ENCODE measurements at regions not wholly inside any gene's neighbourhood (a gene's known extent, or its start where the extent isn't known, plus 50 kb on each side); places are given as distances from the start of the nearest gene placed in this dataset.

DNA sequence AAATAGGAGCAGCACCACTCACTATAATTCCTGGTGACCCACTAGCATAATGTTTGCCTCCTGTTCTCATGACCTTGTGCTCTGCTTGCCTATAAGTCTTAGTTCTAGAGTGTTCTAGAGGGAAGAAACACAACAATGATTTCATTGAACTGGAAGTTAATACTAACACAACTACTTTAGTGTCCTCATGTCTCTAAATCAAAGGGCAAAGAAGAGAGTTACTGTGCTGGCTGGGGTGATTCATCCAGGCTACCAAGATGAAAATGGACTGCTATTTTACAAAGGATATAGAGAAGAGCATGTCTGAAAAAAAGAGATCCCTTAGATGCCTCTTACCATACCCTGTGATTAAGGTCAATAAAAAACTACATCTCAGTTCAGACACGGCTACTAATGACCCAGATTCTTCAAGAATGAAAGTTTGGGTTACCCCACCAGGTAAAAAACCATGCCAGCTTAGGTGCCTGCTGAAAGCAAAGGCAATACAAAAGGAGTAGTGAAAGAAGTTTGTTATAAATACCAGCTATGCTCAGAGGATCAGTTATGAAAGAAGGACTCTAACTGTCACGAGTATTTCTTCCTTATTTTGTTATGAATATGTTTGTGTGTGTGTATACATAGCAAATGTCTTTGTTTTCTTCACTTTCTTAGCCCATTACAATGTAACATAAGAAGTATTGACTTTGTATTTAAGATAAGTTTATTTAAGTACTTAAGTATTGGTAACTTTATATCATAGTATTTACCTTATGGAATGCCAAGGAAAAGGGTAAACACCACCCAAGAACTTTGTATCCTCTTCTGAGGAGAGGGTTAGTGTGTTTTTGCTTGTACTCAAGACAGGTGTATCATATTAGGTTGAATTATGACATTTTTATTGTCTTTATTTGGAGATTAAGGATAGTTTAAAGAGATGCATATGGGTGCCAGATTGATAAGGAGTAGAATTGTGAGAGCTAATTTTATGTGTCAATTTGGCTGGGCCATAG lies 314.1 kb upstream of the PTGER4 start:
- Histone ChIP-seq H3K9me3 (ENCODE audit: insufficient read depth, low read depth, low read length) (no peaks in the 10 kb centered on the region; the same call in 1 of the 2 replicates), H3K9ac (ENCODE audit: low read depth, low read length) (no peak overlapping the region), H3K27ac (ENCODE audit: low read depth, low read length) (no peak overlapping the region), H3K4me1 (ENCODE audit: insufficient read depth, low read length) (no peaks in the 10 kb centered on the region), H3K4me3 (ENCODE audit: low read length) (no peak overlapping the region), H3K27me3 (ENCODE audit: insufficient read depth, low read length) (no peaks in the 10 kb centered on the region), H3K36me3 (ENCODE audit: insufficient read depth, low read length) (no peaks in the 10 kb centered on the region)
- 80% methylated on average over 2 of the region's 2 CpGs for WGBS

DNA sequence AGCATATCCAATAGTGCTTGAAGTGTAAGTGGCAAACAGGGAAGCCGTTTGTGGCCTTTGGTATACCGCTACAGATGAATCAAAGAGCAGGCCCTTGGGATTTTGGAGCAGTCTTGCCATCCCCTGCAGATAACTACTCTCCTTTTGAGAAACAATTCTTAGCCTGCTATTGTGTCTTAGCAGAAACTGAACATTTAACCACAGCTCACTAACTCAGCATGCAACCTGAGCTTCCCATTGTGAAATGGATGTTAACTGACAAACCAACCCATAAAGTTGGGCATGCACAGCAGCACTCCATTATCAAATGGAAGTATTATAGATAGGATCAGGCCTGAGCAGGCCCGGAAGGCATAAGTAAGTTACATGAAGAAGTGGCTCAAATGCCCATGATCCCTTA lies 315.3 kb upstream of the PTGER4 start:
- over 99% methylated on average over 3 of the region's 3 CpGs for WGBS
- Histone ChIP-seq H3K36me3 (ENCODE audit: insufficient read depth, low read length) (no peaks in the 10 kb centered on the region), H3K4me3 (ENCODE audit: low read length) (no peak overlapping the region), H3K27ac (ENCODE audit: low read depth, low read length) (no peak overlapping the region), H3K4me1 (ENCODE audit: insufficient read depth, low read length) (no peaks in the 10 kb centered on the region), H3K27me3 (ENCODE audit: insufficient read depth, low read length) (no peaks in the 10 kb centered on the region), H3K9ac (ENCODE audit: low read depth, low read length) (no peak overlapping the region), H3K9me3 (ENCODE audit: insufficient read depth, low read depth, low read length) (no peaks in the 10 kb centered on the region; the same call in 1 of the 2 replicates)

DNA sequence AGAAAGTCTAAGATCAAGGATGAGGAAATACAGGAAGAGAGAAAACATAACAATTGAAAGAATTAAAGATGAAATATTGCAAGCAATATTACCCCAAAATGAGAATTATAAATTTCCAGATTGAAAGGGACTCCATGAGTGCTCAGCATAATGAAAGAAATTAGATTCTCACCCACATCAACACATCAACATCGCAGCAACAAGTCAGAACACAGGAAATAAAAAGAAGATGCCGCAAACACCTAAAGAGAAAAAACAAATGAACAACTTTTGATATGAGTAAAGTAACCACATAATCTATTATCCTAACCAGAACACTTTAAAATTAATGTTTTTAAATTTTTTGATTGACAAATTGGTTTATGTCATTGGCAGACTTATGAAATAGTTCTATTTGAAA lies 318.3 kb upstream of the PTGER4 start:
- H3K9me3 ChIP-seq (ENCODE audit: insufficient read depth, low read depth, low read length), result no peaks in the 10 kb centered on the region; the same call in 1 of the 2 replicates
- H3K36me3 ChIP-seq (ENCODE audit: insufficient read depth, low read length), result no peaks in the 10 kb centered on the region
- no peak overlapping the region for H3K27ac ChIP-seq (ENCODE audit: low read depth, low read length)
- no peak overlapping the region for H3K9ac ChIP-seq (ENCODE audit: low read depth, low read length)
- H3K4me1 ChIP-seq (ENCODE audit: insufficient read depth, low read length), result no peaks in the 10 kb centered on the region
- no CpG with 5 or more reads among the region's 2 CpGs for WGBS
- H3K27me3 ChIP-seq (ENCODE audit: insufficient read depth, low read length), result no peaks in the 10 kb centered on the region
- H3K4me3 ChIP-seq (ENCODE audit: low read length), result no peak overlapping the region

DNA sequence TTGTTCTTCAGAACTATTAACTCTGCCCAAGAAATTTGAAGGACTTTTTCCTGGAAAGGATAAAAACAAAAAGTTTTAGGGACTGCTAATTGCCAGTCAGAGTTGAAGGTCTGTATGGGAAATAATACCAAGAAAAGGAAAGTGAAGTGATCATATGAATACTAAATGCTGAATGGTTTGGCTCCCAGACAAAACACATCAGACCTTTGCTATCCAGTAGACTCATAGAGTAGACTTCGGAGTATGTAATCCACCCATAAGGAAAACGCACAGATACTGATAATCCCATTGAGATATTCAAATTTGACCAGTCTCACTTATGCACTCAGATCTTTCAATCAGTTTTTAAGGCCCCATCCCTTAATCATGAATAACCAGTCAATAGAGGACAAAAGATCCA lies 319.0 kb upstream of the PTGER4 start:
- no peaks in the 10 kb centered on the region; the same call in 1 of the 2 replicates for H3K9me3 ChIP-seq (ENCODE audit: insufficient read depth, low read depth, low read length)
- no peak overlapping the region for H3K4me3 ChIP-seq (ENCODE audit: low read length)
- no peak overlapping the region for H3K9ac ChIP-seq (ENCODE audit: low read depth, low read length)
- no peaks in the 10 kb centered on the region for H3K4me1 ChIP-seq (ENCODE audit: insufficient read depth, low read length)
- 61% methylated on average over 2 of the region's 2 CpGs for WGBS
- H3K36me3 ChIP-seq (ENCODE audit: insufficient read depth, low read length), result no peaks in the 10 kb centered on the region
- no peak overlapping the region for H3K27ac ChIP-seq (ENCODE audit: low read depth, low read length)
- H3K27me3 ChIP-seq (ENCODE audit: insufficient read depth, low read length), result no peaks in the 10 kb centered on the region

DNA sequence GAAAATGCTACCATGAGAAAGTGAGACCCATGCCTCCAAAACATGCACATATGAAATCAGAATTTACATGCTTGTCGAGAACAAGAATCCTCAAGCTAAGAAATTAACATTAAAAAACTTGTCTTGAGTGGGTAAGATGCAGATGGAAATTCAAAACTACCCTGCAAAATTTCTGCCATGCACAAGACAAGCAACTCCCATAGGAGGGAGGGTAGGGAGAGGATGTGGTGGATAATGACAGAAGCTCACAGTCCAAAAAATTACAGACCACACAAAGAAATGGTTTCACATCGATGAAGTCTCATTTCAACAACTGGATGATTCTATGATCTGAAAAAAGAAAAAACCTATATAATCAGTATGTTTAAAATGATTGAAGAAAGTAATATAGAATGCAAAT lies 319.9 kb upstream of the PTGER4 start:
- no peak overlapping the region for H3K4me3 ChIP-seq (ENCODE audit: low read length)
- no peaks in the 10 kb centered on the region for H3K4me1 ChIP-seq (ENCODE audit: insufficient read depth, low read length)
- H3K27me3 ChIP-seq (ENCODE audit: insufficient read depth, low read length), result no peaks in the 10 kb centered on the region
- H3K9ac ChIP-seq (ENCODE audit: low read depth, low read length), result no peak overlapping the region
- no CpG with 5 or more reads among the region's 2 CpGs for WGBS
- no peaks in the 10 kb centered on the region for H3K36me3 ChIP-seq (ENCODE audit: insufficient read depth, low read length)
- H3K27ac ChIP-seq (ENCODE audit: low read depth, low read length), result no peak overlapping the region
- no peaks in the 10 kb centered on the region; the same call in 1 of the 2 replicates for H3K9me3 ChIP-seq (ENCODE audit: insufficient read depth, low read depth, low read length)

DNA sequence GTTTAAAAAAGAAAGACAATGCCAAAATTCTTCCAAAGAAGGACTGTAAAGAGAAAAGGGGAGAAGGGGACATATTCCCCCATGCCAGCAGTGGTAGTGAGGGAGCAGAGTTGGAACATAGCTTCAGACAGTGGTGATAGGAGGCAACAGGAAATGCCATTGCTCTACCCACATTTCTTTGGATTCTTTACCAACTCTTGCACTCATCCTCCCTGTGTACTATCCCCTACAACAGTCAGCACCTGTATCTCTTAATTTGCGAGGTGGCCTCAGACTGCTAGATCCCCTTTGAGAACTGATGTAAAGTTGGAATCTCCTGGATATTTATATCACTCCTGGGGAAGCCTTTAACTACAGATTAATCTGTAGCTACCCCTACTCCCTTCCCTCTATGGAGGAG lies 320.6 kb upstream of the PTGER4 start:
- Histone ChIP-seq H3K36me3 (ENCODE audit: insufficient read depth, low read length) (no peaks in the 10 kb centered on the region), H3K4me3 (ENCODE audit: low read length) (no peak overlapping the region), H3K27me3 (ENCODE audit: insufficient read depth, low read length) (no peaks in the 10 kb centered on the region), H3K27ac (ENCODE audit: low read depth, low read length) (no peak overlapping the region), H3K9ac (ENCODE audit: low read depth, low read length) (no peak overlapping the region), H3K9me3 (ENCODE audit: insufficient read depth, low read depth, low read length) (no peaks in the 10 kb centered on the region; the same call in 1 of the 2 replicates), H3K4me1 (ENCODE audit: insufficient read depth, low read length) (no peaks in the 10 kb centered on the region)
- WGBS, result 100% methylated on average over 1 of the region's 1 CpG

DNA sequence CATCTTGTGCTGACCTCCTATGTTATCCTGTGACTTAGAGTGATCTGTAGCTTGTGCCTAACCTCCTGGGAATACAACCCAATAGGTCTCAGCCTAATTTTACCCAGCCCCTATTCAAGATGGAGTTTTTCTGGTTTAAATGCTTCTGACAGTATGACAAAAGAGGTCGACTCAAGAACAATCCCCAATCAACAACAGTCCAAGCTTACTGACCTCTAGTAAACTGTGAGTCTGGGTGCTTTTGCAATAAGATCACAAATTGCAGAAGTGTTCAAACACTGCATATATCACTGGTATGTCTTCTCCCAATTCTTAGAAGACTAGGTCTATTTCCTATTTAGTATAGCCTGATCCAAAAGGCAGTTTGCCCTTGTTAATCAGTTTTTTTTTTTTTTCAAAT lies 323.5 kb upstream of the PTGER4 start:
- H3K36me3 ChIP-seq (ENCODE audit: insufficient read depth, low read length), result no peaks in the 10 kb centered on the region
- no peaks in the 10 kb centered on the region for H3K27me3 ChIP-seq (ENCODE audit: insufficient read depth, low read length)
- H3K4me3 ChIP-seq (ENCODE audit: low read length), result no peak overlapping the region
- 77% methylated on average over 1 of the region's 1 CpG for WGBS
- no peaks in the 10 kb centered on the region for H3K9me3 ChIP-seq (ENCODE audit: insufficient read depth, low read depth, low read length)
- no peaks in the 10 kb centered on the region for H3K4me1 ChIP-seq (ENCODE audit: insufficient read depth, low read length)
- no peak overlapping the region for H3K9ac ChIP-seq (ENCODE audit: low read depth, low read length)
- H3K27ac ChIP-seq (ENCODE audit: low read depth, low read length), result no peak overlapping the region

DNA sequence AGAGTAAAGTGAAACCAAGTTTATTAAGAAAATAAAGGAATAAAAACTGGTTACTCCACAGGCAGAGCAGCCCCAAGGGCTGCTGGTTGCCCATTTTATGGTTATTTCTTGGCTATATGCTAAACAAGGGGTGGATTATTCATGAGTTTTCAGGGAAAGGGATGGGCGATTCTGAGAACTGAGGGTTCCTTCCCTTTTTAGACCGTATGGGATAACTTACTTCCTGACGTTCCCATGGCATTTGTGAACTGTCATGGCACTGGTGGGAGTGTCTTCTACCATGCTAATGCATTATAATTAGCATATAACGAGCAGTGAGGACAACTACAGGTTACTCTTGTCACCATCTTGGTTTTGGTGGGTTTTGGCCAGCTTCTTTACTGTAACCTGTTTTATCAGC lies 323.9 kb upstream of the PTGER4 start:
- Histone ChIP-seq H3K4me1 (ENCODE audit: insufficient read depth, low read length) (no peaks in the 10 kb centered on the region), H3K9ac (ENCODE audit: low read depth, low read length) (no peak overlapping the region), H3K27ac (ENCODE audit: low read depth, low read length) (no peak overlapping the region), H3K27me3 (ENCODE audit: insufficient read depth, low read length) (no peaks in the 10 kb centered on the region), H3K36me3 (ENCODE audit: insufficient read depth, low read length) (no peaks in the 10 kb centered on the region), H3K9me3 (ENCODE audit: insufficient read depth, low read depth, low read length) (no peaks in the 10 kb centered on the region), H3K4me3 (ENCODE audit: low read length) (no peak overlapping the region)
- 90% methylated on average over 4 of the region's 4 CpGs for WGBS

DNA sequence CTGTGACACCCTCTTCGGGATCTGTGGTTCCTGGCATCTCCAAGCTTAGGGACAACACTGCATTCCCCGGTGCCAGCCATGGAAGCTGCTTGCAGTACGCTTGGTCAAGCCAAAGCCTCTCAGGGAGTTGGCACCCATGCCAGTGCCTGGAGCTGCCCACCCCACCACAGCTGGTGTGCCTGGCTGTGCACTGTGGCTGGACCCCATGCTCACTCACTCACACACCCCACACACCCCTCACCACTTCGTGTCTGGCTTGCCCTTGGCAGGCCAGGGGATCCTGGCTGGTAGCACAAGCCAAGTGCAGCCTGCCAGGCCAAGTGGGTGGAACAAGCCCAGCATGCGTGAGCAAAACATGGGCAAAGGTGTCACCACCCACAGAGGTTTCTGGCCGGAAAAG lies 324.5 kb upstream of the PTGER4 start:
- H3K27ac ChIP-seq (ENCODE audit: low read depth, low read length), result no peak overlapping the region
- H3K9ac ChIP-seq (ENCODE audit: low read depth, low read length), result no peak overlapping the region
- no peaks in the 10 kb centered on the region for H3K36me3 ChIP-seq (ENCODE audit: insufficient read depth, low read length)
- H3K9me3 ChIP-seq (ENCODE audit: insufficient read depth, low read depth, low read length), result no peaks in the 10 kb centered on the region
- no peaks in the 10 kb centered on the region for H3K4me1 ChIP-seq (ENCODE audit: insufficient read depth, low read length)
- H3K4me3 ChIP-seq (ENCODE audit: low read length), result no peak overlapping the region
- 86% methylated on average over 6 of the region's 6 CpGs for WGBS
- no peaks in the 10 kb centered on the region for H3K27me3 ChIP-seq (ENCODE audit: insufficient read depth, low read length)

DNA sequence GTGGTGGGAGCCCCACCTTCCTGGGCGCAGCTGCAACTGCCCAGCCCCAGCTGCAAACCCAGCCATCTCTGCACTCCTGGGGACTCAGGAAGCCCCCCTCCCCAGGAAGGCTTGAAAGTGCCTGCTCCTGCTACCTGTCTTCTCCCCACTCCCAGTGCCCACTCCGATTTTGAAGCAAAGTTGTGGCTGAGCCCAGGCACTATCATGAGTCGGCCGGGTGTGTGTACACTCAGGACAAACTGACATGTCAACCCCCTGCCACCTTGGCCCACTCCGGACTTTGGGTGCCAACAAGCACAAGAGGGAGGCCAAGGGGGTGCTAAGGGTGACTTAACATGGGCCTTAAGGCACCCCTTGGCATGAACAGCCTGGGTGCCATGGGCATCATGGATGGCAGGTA lies 325.5 kb upstream of the PTGER4 start:
- H3K4me3 ChIP-seq (ENCODE audit: low read length), result no peak overlapping the region
- WGBS, result 87% methylated on average over 5 of the region's 5 CpGs
- no peak overlapping the region for H3K27ac ChIP-seq (ENCODE audit: low read depth, low read length)

DNA sequence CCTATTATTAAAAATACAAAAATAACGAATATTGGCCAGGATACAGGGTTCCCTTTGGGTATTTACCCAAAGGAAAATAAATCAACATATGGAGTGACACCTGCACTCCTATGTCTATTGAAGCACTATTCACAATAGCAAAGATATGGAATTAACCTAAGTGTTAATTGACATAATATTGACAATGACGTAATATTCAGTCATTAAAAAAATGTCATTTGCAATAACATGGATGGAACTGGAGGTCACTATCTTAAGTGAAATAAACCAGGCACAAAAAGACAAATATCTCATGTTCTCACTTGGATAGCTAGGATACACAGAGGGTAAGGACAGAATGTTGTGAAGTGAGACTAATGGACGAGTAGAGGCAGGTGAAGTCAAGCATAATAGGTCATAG lies 326.3 kb upstream of the PTGER4 start:
- Histone ChIP-seq H3K27ac (ENCODE audit: low read depth, low read length) (no peak overlapping the region), H3K9me3 (ENCODE audit: insufficient read depth, low read depth, low read length) (no peaks in the 10 kb centered on the region), H3K27me3 (ENCODE audit: insufficient read depth, low read length) (no peaks in the 10 kb centered on the region), H3K9ac (ENCODE audit: low read depth, low read length) (no peak overlapping the region), H3K4me1 (ENCODE audit: insufficient read depth, low read length) (no peaks in the 10 kb centered on the region), H3K36me3 (ENCODE audit: insufficient read depth, low read length) (no peaks in the 10 kb centered on the region), H3K4me3 (ENCODE audit: low read length) (no peak overlapping the region)
- WGBS, result 82% methylated on average over 2 of the region's 3 CpGs

More for the DNA sequence above, 325.5 kb upstream of the PTGER4 start:
- Histone ChIP-seq H3K4me1 (ENCODE audit: insufficient read depth, low read length) (no peaks in the 10 kb centered on the region), H3K9ac (ENCODE audit: low read depth, low read length) (no peak overlapping the region), H3K9me3 (ENCODE audit: insufficient read depth, low read depth, low read length) (no peaks in the 10 kb centered on the region), H3K36me3 (ENCODE audit: insufficient read depth, low read length) (no peaks in the 10 kb centered on the region), H3K27me3 (ENCODE audit: insufficient read depth, low read length) (no peaks in the 10 kb centered on the region)
